Parathyroid adenoma (tissue), 2 donors: ENCODE measurements at regions not wholly inside any gene's neighbourhood (a gene's known extent, or its start where the extent isn't known, plus 50 kb on each side); places are given as distances from the start of the nearest gene placed in this dataset.

Source experiments
- H2AFZ ChIP-seq: fragments of 300-600 bp; sonication (generic); one replicate; pipeline ENCODE4 v1.7.0; 2017; ENCODE audit warnings: antibody characterized with exemption, mild to moderate bottlenecking
- H3K27ac ChIP-seq: fragments of 300-600 bp; sonication (generic); one replicate; pipeline ENCODE4 v1.7.0; 2017
- H3K27me3 ChIP-seq: fragments of 300-600 bp; sonication (generic); one replicate; pipeline ENCODE4 v1.7.0; 2017; ENCODE audit warnings: low read length; ENCODE audit not compliant: control insufficient read depth, insufficient read depth
- H3K36me3 ChIP-seq: fragments of 300-600 bp; sonication (generic); one replicate; pipeline ENCODE4 v1.7.0; 2017; ENCODE audit warnings: low read length; ENCODE audit not compliant: control insufficient read depth, insufficient read depth
- H3K4me1 ChIP-seq: fragments of 300-600 bp; sonication (generic); one replicate; pipeline ENCODE4 v1.7.0; 2017; ENCODE audit warnings: control low read depth
- H3K4me2 ChIP-seq: fragments of 300-600 bp; sonication (generic); one replicate; pipeline ENCODE4 v1.7.0; 2017; ENCODE audit warnings: low read length
- H3K4me3 ChIP-seq: fragments of 300-600 bp; sonication (generic); one replicate; pipeline ENCODE4 v1.7.0; 2017; ENCODE audit warnings: low read depth, low read length
- H3K79me2 ChIP-seq: fragments of 300-600 bp; sonication (generic); one replicate; pipeline ENCODE4 v1.7.0; 2017; ENCODE audit warnings: control low read depth
- H3K9ac ChIP-seq: fragments of 300-600 bp; sonication (generic); one replicate; pipeline ENCODE4 v1.7.0; 2017; ENCODE audit warnings: mild to moderate bottlenecking
- H3K9me3 ChIP-seq: fragments of 300-600 bp; sonication (generic); one replicate; pipeline ENCODE4 v1.7.0; 2017; ENCODE audit warnings: low read length; ENCODE audit not compliant: control insufficient read depth
- TF ChIP-seq, protein P1 (sequence below): fragments of 300-600 bp; sonication (generic); IDR thresholded peaks from one replicate; pipeline ENCODE4 v1.7.0; 2017; ENCODE audit warnings: antibody characterized with exemption, mild to moderate bottlenecking
- donor health status: primary hyperparathyroidism.

GRCh38 chr14:106679776-106680175 is 1153.4 kb downstream of the TMEM121 start:
- TF ChIP-seq, protein P1, sequence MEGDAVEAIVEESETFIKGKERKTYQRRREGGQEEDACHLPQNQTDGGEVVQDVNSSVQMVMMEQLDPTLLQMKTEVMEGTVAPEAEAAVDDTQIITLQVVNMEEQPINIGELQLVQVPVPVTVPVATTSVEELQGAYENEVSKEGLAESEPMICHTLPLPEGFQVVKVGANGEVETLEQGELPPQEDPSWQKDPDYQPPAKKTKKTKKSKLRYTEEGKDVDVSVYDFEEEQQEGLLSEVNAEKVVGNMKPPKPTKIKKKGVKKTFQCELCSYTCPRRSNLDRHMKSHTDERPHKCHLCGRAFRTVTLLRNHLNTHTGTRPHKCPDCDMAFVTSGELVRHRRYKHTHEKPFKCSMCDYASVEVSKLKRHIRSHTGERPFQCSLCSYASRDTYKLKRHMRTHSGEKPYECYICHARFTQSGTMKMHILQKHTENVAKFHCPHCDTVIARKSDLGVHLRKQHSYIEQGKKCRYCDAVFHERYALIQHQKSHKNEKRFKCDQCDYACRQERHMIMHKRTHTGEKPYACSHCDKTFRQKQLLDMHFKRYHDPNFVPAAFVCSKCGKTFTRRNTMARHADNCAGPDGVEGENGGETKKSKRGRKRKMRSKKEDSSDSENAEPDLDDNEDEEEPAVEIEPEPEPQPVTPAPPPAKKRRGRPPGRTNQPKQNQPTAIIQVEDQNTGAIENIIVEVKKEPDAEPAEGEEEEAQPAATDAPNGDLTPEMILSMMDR, result no peak
- no peak overlapping the region for H3K27ac ChIP-seq
- no peaks in the 10 kb centered on the region for H3K4me1 ChIP-seq
- H3K27me3 ChIP-seq, result no peaks in the 10 kb centered on the region
- H3K4me2 ChIP-seq, result no peak overlapping the region
- H2AFZ ChIP-seq, result no peak overlapping the region
- H3K4me3 ChIP-seq, result no peak overlapping the region
- no peaks in the 10 kb centered on the region for H3K36me3 ChIP-seq
- H3K9ac ChIP-seq, result no peak overlapping the region
- no peaks in the 10 kb centered on the region for H3K79me2 ChIP-seq
- no peaks in the 10 kb centered on the region for H3K9me3 ChIP-seq

DNA sequence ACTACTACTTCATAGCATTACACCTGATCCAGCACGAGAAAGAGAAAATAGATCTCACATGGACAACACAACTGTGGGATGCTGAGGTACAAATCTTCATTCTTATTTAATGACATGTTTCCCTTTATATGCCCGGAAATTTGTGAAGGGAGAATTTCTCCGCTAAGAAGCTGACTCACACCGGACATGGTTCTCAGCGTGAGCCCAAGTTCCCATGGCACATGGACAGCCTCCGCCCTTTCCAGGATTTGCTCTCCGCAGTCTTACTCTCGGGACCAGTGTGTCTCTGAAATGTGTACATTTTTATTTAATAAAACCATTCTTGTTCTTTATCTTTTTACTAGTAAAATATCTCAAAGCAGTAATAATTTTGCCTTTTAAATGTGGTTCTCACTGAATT is 1154.8 kb downstream of the TMEM121 start:
- H3K4me3 ChIP-seq, result no peak overlapping the region
- no peak overlapping the region for H3K9ac ChIP-seq
- no peaks in the 10 kb centered on the region for H3K79me2 ChIP-seq
- H3K4me1 ChIP-seq, result no peaks in the 10 kb centered on the region
- H3K9me3 ChIP-seq, result no peaks in the 10 kb centered on the region
- TF ChIP-seq, protein P1, result no peak
- H3K27ac ChIP-seq, result no peak overlapping the region
- no peak overlapping the region for H2AFZ ChIP-seq
- no peaks in the 10 kb centered on the region for H3K36me3 ChIP-seq
- H3K4me2 ChIP-seq, result no peak overlapping the region
- no peaks in the 10 kb centered on the region for H3K27me3 ChIP-seq

DNA sequence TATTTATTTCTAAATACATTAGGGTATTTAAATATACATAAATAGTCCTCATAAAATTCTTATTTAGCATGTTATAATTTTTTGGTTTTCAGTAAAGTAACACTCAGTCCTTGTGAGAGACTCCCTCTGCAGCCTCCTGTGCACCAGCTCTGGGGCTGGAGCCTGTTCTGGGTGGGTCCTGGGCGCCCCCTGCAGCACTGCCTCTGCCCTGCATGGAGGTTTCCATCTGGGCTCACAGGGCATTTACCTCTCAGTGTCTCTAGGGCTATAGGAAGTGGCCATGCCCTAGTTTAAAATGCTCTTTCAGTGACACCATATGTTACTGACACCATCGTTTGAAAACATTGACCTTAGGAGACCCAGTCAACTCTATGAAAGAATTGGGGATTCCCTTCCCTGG is 1155.2 kb downstream of the TMEM121 start:
- Histone ChIP-seq H2AFZ (no peak overlapping the region), H3K9ac (no peak overlapping the region), H3K79me2 (no peaks in the 10 kb centered on the region), H3K27ac (no peak overlapping the region), H3K36me3 (no peaks in the 10 kb centered on the region), H3K27me3 (no peaks in the 10 kb centered on the region), H3K4me2 (no peak overlapping the region), H3K4me3 (no peak overlapping the region), H3K9me3 (no peaks in the 10 kb centered on the region), H3K4me1 (no peaks in the 10 kb centered on the region)
- TF ChIP-seq, protein P1, result no peak

DNA sequence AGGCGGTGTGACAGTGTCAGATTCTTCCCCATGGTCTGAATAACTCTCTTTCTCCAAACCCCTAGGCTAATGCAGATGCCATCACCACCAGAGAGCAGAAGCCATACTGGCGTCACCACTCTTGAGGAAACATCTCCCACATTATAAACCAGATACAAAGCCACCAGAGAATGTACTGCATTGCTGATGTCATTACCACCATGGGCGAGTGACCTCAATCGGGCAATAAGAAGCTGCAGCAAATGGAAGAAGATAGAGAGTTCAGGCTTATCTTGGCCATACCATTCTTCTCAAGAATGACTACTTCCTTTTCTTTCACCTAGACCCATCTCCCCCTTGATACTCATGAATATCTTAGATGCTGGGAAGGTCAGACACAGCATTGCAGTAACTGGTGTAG is 1157.2 kb downstream of the TMEM121 start:
- no peak overlapping the region for H3K4me2 ChIP-seq
- H3K9me3 ChIP-seq, result no peaks in the 10 kb centered on the region
- no peak overlapping the region for H3K9ac ChIP-seq
- H3K27me3 ChIP-seq, result no peaks in the 10 kb centered on the region
- H3K4me3 ChIP-seq, result no peak overlapping the region
- H3K36me3 ChIP-seq, result no peaks in the 10 kb centered on the region
- TF ChIP-seq, protein P1, result no peak
- no peaks in the 10 kb centered on the region for H3K79me2 ChIP-seq
- no peaks in the 10 kb centered on the region for H3K4me1 ChIP-seq
- H3K27ac ChIP-seq, result no peak overlapping the region
- no peak overlapping the region for H2AFZ ChIP-seq

DNA sequence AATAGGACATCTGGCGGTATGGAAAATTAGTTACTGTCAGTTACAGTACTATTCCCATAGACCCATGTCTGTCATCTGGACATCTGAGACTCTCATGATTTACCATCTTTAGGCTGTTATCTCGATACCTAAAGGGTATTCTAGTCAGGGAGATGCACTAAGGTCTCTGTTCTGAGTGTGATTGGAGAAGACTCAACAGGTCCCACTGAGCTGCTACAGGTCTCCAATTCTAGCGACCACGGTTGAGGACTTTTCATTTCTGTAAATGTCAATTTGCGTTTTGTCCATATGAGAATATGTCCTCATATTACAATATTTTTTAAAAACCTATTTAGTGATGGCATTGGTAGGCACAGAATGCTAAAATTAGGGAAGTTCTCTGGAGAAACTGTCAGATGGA is 1160.2 kb downstream of the TMEM121 start:
- Histone ChIP-seq H3K36me3 (no peaks in the 10 kb centered on the region), H3K4me2 (no peak overlapping the region), H3K79me2 (no peaks in the 10 kb centered on the region), H3K9ac (no peak overlapping the region), H3K27ac (no peak overlapping the region), H3K27me3 (no peaks in the 10 kb centered on the region), H3K4me1 (no peaks in the 10 kb centered on the region), H3K9me3 (no peaks in the 10 kb centered on the region), H3K4me3 (no peak overlapping the region), H2AFZ (no peak overlapping the region)
- TF ChIP-seq, protein P1, result no peak
